ENCODE measurements at regions not wholly inside any gene's neighbourhood (a gene's known extent, or its start where the extent isn't known, plus 50 kb on each side); places are given as distances from the start of the nearest gene placed in this dataset.

GRCh38 chr21:26374817-26375216 is 198.3 kb downstream of the CYYR1 start:
- H3K4me2 ChIP-seq (ENCODE audit: low read length), result no peak overlapping the region
- no peaks in the 10 kb centered on the region for H3K27me3 ChIP-seq (ENCODE audit: low read depth, low read length)
- H3K4me3 ChIP-seq (ENCODE audit: low read length), result no peak overlapping the region
- H2AFZ ChIP-seq (ENCODE audit: low read depth, low read length), result no peak overlapping the region
- no peaks in the 10 kb centered on the region for H3K4me1 ChIP-seq (ENCODE audit: low read length)
- no peaks in the 10 kb centered on the region for H3K9me3 ChIP-seq (ENCODE audit: insufficient read depth, low read length)
- no peak overlapping the region for H3K27ac ChIP-seq (ENCODE audit: low read length)
- TF ChIP-seq CTCF (IDR thresholded peaks at IDR 0.05; ENCODE audit: low read depth, low read length), result no peak
- TF ChIP-seq EZH2phosphoT487 (IDR thresholded peaks at IDR 0.05; ENCODE audit: low read depth), result no peak
- H3K36me3 ChIP-seq (replicated peaks; ENCODE audit: low read depth, low read length), result no peaks in the 10 kb centered on the region
- H4K20me1 ChIP-seq (ENCODE audit: insufficient read depth, low read length), result no peaks in the 10 kb centered on the region
- no peaks in the 10 kb centered on the region for H3K79me2 ChIP-seq (ENCODE audit: low read length)
- H3K9ac ChIP-seq (ENCODE audit: low read length), result no peak overlapping the region

DNA sequence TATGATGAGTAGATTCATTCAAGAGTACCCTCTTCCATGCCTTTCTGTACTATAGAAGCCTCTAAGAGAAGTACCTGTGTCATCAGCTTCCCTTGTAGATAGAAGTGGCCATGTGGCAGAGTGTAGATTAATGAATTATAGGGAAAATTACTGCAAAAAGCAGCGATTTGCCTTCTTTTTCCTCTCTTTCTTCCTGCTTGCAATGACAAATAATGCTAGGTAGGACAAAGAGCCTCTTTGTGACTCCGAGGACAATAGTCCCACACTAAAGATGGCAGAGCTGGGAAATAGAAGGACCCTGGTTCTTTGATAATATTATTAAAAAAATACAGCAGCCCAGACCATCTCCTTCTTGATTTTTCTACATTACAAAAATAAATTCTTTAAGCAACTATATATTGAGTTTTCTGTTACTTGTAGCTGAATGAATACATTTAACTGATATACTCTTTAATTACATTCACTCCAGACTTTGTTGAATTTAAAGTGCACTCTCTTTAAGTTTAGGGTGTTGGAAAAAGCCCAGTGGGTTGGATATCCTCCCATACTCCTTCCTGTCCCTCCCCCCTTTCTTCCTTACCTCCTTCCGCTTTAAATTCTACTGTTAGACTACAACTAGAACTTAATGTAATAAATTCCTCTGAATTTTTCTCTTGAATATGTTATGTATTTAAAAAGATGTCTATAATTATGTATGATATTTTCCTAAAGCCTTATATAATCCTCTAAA is 198.2 kb upstream of the APP start:
- no peak overlapping the region for H3K27ac ChIP-seq (ENCODE audit: low read length)
- H3K36me3 ChIP-seq (replicated peaks; ENCODE audit: low read depth, low read length), result no peaks in the 10 kb centered on the region
- H3K4me3 ChIP-seq (ENCODE audit: low read length), result no peak overlapping the region
- H2AFZ ChIP-seq (ENCODE audit: low read depth, low read length), result no peak overlapping the region
- no peaks in the 10 kb centered on the region for H4K20me1 ChIP-seq (ENCODE audit: insufficient read depth, low read length)
- no peaks in the 10 kb centered on the region for H3K4me1 ChIP-seq (ENCODE audit: low read length)
- H3K27me3 ChIP-seq (ENCODE audit: low read depth, low read length), result no peaks in the 10 kb centered on the region
- H3K9ac ChIP-seq (ENCODE audit: low read length), result no peak overlapping the region
- H3K9me3 ChIP-seq (ENCODE audit: insufficient read depth, low read length), result no peaks in the 10 kb centered on the region
- no peak overlapping the region for H3K4me2 ChIP-seq (ENCODE audit: low read length)
- TF ChIP-seq CTCF (IDR thresholded peaks at IDR 0.05; ENCODE audit: low read depth, low read length) (no peak), EZH2phosphoT487 (IDR thresholded peaks at IDR 0.05; ENCODE audit: low read depth) (no peak)
- H3K79me2 ChIP-seq (ENCODE audit: low read length), result no peaks in the 10 kb centered on the region

- Histone ChIP-seq H4K20me1 (ENCODE audit: insufficient read depth, low read length) (no peaks in the 10 kb centered on the region), H3K4me1 (ENCODE audit: low read length) (no peaks in the 10 kb centered on the region), H3K27me3 (ENCODE audit: low read depth, low read length) (no peaks in the 10 kb centered on the region), H2AFZ (ENCODE audit: low read depth, low read length) (no peak overlapping the region), H3K4me2 (ENCODE audit: low read length) (no peak overlapping the region), H3K9ac (ENCODE audit: low read length) (no peak overlapping the region), H3K36me3 (replicated peaks; ENCODE audit: low read depth, low read length) (no peaks in the 10 kb centered on the region), H3K27ac (ENCODE audit: low read length) (no peak overlapping the region), H3K4me3 (ENCODE audit: low read length) (no peak overlapping the region), H3K9me3 (ENCODE audit: insufficient read depth, low read length) (no peaks in the 10 kb centered on the region), H3K79me2 (ENCODE audit: low read length) (no peaks in the 10 kb centered on the region)
- TF ChIP-seq CTCF (IDR thresholded peaks at IDR 0.05; ENCODE audit: low read depth, low read length) (no peak), EZH2phosphoT487 (IDR thresholded peaks at IDR 0.05; ENCODE audit: low read depth) (no peak)
These were observed 196.2 kb upstream of the APP start for GRCh38 chr21:26366781-26367180.

DNA sequence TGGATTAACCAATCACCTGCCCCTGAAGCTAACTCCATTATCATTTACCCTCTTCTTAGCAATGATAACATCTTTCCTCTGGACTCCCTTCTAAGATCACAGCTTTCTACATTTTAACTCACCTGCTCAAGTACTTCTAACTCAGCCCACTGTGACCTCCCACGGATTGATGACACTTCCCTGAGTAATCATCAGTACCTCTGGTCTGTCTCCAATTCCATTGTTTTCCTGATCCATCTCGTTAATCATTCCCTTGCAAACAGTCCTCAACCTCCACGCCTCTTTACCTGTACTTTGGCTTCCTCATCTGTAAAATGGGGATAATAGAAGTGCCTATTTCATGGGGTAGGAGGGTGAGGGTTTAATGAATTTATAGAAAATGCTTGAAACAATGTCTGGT is 195.3 kb upstream of the APP start:
- Histone ChIP-seq H3K27me3 (ENCODE audit: low read depth, low read length) (no peaks in the 10 kb centered on the region), H3K9me3 (ENCODE audit: insufficient read depth, low read length) (no peaks in the 10 kb centered on the region), H3K4me3 (ENCODE audit: low read length) (no peak overlapping the region), H3K36me3 (replicated peaks; ENCODE audit: low read depth, low read length) (no peaks in the 10 kb centered on the region), H2AFZ (ENCODE audit: low read depth, low read length) (no peak overlapping the region), H3K4me1 (ENCODE audit: low read length) (no peaks in the 10 kb centered on the region), H3K27ac (ENCODE audit: low read length) (no peak overlapping the region), H3K79me2 (ENCODE audit: low read length) (no peaks in the 10 kb centered on the region), H3K4me2 (ENCODE audit: low read length) (no peak overlapping the region), H3K9ac (ENCODE audit: low read length) (no peak overlapping the region), H4K20me1 (ENCODE audit: insufficient read depth, low read length) (no peaks in the 10 kb centered on the region)
- TF ChIP-seq EZH2phosphoT487 (IDR thresholded peaks at IDR 0.05; ENCODE audit: low read depth) (no peak), CTCF (IDR thresholded peaks at IDR 0.05; ENCODE audit: low read depth, low read length) (no peak)

All from OCI-LY3 (cell line).